Activated T-cell treated with anti-CD3 and anti-CD28 coated beads, Interleukin-2, amount 50 U/mL, for 24 hours (primary cell): ENCODE measurements at regions not wholly inside any gene's neighbourhood (a gene's known extent, or its start where the extent isn't known, plus 50 kb on each side); places are given as distances from the start of the nearest gene placed in this dataset.

Experiments
- DNase-seq: peaks from one replicate; pipeline ENCODE4 v3.0.0-alpha.2; 2020
- H3K27ac Mint-ChIP-seq: 2 replicates; pipeline ENCODE4 v1.8.0; 2020; ENCODE audit warnings: mild to moderate bottlenecking, mixed read lengths
- H3K27me3 Mint-ChIP-seq: 2 replicates; pipeline ENCODE4 v1.8.0; 2020; ENCODE audit warnings: mixed read lengths
- H3K36me3 Mint-ChIP-seq: 2 replicates; pipeline ENCODE4 v1.8.0; 2020; ENCODE audit warnings: low read depth, mixed read lengths
- H3K4me1 Mint-ChIP-seq: 2 replicates; pipeline ENCODE4 v1.8.0; 2020; ENCODE audit warnings: low read depth, mixed read lengths
- H3K4me3 Mint-ChIP-seq: 2 replicates; pipeline ENCODE4 v1.8.0; 2020; ENCODE audit warnings: mild to moderate bottlenecking, moderate library complexity, mixed read lengths
- H3K9me3 Mint-ChIP-seq: 2 replicates; pipeline ENCODE4 v1.8.0; 2020; ENCODE audit warnings: mixed read lengths

DNA sequence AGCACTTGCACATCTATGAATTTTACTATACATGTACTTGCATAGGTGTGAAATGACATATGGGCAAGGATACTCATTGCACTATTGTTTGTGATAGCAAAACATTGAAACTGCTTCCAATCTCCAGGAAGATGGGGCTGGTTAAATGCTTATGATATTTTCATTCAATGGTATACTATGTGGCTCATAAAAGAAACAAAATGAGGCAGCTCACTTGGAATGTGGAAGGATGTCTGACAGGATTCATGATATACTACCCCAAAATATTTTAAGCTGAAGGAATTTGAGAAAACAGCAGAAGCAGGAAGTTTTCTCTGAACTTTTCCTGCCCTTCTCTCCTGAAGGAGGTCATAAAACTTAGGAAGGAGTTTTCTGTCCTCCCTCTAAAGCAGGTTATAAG lies 99.6 kb upstream of the CAST start:
- Mint-ChIP-seq H3K4me1 (peaks cover 18% of the 10 kb centered on the region), H3K9me3 (no peaks in the 10 kb centered on the region), H3K27me3 (no peaks in the 10 kb centered on the region), H3K4me3 (no peak overlapping the region), H3K27ac (no peak overlapping the region), H3K36me3 (no peaks in the 10 kb centered on the region)
- no peak for DNase-seq

DNA sequence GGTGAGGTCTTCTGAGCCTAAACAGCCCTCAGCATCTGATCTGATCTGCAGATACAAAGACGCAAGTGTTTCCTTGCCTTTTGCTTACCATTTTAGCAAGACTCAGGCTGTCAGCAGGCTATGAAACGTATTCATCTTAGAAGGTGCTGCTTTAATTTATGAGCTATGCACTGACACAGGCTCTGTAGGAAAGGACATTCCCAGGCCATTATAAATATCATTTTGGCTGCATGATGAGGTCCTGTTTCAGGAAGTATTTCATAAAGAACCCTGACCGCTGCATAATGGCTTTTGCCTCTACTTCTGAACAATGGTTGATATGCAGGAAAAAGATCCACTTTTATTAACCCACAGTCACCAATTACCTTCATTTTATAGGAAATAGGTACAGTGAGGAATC lies 98.4 kb upstream of the CAST start:
- H3K27me3 Mint-ChIP-seq: peaks cover 3% of the 10 kb centered on the region
- no peaks in the 10 kb centered on the region for H3K9me3 Mint-ChIP-seq
- no peak overlapping the region for H3K27ac Mint-ChIP-seq
- H3K4me3 Mint-ChIP-seq: no peak overlapping the region
- no peak for DNase-seq
- H3K4me1 Mint-ChIP-seq: peaks cover 18% of the 10 kb centered on the region
- H3K36me3 Mint-ChIP-seq: no peaks in the 10 kb centered on the region

DNA sequence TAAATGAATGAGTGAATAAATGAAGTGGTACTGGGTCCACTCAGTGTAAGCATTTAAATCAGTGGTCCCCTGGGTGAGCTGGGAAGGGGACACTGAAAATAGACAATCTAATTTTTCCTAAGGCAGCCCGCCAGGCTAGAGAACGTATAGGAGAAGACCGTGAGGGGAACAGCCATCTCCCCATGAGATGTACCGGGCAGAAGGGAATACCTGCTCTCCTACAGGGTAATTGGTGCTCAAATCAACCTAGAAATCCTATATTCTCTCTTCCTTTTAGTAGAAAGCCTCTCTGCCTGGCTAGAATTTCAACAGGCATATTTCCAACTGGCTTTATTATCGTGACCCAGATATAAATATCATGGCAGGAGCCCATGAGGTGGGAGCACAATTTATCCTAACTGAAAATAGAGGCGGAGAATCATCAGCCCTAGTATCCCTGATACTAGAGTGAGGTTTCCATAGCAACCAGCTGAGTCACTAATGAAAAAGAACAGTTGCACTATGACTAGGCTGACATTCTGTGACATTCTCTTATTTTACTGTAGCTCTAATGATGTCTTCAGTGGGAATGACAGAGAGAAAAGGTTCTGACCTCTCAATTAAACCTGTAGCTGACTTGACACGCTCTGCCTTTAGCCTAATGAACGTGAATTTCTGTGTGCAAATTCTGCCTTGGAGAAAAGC lies 96.5 kb upstream of the CAST start:
- Mint-ChIP-seq H3K36me3 (no peaks in the 10 kb centered on the region), H3K4me1 (peaks cover 18% of the 10 kb centered on the region), H3K27ac (no peak overlapping the region), H3K9me3 (no peaks in the 10 kb centered on the region), H3K27me3 (peaks cover 3% of the 10 kb centered on the region), H3K4me3 (no peak overlapping the region)
- no peak for DNase-seq

DNA sequence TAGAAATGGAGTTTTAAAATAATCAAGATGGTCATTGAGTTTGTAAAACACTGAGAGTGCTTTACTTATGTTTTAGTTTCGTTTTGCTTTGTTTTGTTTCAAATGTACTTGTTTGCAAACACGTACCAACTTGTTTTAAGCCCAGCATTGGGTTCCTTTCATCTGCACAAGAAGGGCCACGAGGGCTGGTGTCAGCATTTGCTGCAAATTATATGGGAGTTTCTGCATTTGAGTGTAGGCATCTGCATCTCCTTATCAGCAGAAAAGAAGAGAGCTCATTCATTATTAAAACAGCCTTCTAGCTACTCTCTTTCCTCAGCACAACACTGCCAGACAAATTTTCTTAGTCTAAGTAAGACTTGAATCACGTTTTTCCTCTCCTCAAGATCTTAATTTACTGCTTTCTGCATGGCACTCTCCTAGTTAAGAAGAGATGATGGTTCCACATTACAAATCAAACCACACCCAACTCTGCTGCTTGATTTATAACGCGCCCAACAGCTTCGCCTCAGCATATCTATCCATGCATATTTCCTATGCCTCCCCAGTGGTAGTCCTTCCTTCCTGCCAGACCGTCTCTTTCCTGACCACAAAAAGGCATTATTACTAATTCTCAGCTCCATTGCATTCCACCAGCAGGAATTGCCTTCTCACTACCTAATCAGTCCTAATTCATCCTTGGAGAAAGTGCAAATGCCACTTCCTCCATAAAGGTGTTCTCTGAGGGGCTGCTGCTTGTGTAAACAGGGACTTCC lies 95.2 kb upstream of the CAST start:
- Mint-ChIP-seq H3K4me1 (peaks cover 18% of the 10 kb centered on the region), H3K27me3 (peaks cover 3% of the 10 kb centered on the region), H3K36me3 (no peaks in the 10 kb centered on the region), H3K27ac (no peak overlapping the region), H3K4me3 (no peak overlapping the region), H3K9me3 (no peaks in the 10 kb centered on the region)
- DNase-seq: no peak

DNA sequence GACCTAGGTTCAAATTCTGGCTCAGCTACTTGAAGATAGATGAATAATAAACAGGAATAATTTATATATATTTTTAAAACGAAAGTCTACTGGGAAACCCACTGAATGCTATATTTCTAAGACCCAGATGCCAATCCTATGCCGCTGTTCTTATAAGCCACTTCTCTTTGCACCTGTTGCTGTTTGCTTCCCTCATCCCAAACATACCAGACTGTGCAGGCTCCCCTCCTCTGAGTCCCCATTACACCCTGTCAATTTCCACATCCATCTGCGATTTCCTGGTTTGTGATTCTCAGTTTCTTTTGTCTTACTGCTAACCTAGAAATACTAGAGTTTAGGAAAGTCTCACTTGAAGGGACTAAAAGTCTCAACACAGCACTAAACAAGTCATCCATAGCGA lies 92.8 kb upstream of the CAST start:
- Mint-ChIP-seq H3K27ac (no peak overlapping the region), H3K36me3 (no peaks in the 10 kb centered on the region), H3K4me3 (no peak overlapping the region), H3K27me3 (peaks cover 3% of the 10 kb centered on the region), H3K4me1 (peaks cover 22% of the 10 kb centered on the region), H3K9me3 (no peaks in the 10 kb centered on the region)
- no peak for DNase-seq

DNA sequence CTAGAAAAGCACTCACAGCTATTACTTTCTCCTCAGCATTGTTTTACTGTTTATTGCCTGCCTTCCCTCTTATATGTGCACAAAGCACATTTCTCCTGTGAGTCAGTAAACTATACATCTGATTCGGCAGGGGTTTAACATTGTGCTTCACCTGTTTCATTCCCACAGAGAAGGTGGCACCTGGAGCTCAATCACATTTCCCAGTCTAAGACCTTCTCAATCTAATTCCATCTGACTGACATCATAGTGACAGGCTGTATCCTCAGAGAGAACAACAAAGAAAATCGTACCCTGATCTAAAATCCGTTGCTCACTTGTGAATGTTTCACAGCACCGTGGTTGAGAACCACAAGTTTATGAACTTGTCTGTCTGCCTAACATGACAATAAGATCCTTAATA lies 92.4 kb upstream of the CAST start:
- DNase-seq: no peak
- Mint-ChIP-seq H3K4me3 (no peak overlapping the region), H3K36me3 (no peaks in the 10 kb centered on the region), H3K9me3 (no peaks in the 10 kb centered on the region), H3K27ac (no peak overlapping the region), H3K27me3 (peaks cover 3% of the 10 kb centered on the region), H3K4me1 (peaks cover 22% of the 10 kb centered on the region)

DNA sequence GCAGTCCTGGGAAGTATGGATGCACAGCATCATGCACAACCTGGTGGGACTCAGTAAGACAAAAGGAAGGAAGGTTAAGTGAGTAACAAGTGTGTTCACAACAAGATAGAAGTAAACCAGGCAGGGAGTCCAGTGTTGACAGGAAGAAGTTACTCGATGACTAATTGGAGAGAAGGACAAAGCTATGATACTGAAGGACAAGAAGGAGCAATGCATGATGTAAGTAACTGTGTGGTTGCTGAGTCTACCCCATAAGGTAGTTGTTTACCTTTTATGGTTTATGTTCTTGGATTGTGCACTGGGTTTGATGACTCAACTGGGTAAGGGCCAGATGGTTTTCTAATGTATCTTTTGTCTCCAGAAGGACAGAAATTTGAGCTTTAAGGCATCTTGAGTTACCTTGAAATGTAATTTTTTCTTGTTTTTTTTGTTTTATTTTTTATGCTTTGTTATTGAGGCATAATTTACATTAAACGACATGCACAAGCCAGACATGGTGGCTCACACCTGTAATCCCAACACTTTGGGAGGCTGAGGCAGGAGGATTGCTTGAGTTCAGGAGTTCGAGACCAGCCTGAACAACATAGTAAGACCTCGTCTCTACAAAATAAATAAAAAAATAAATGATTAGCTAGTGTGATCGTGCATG lies 89.2 kb upstream of the CAST start:
- DNase-seq: no peak
- Mint-ChIP-seq H3K4me3 (no peak overlapping the region), H3K36me3 (no peaks in the 10 kb centered on the region), H3K4me1 (peaks cover 4% of the 10 kb centered on the region), H3K27ac (no peak overlapping the region), H3K9me3 (no peaks in the 10 kb centered on the region), H3K27me3 (peaks cover 3% of the 10 kb centered on the region)

DNA sequence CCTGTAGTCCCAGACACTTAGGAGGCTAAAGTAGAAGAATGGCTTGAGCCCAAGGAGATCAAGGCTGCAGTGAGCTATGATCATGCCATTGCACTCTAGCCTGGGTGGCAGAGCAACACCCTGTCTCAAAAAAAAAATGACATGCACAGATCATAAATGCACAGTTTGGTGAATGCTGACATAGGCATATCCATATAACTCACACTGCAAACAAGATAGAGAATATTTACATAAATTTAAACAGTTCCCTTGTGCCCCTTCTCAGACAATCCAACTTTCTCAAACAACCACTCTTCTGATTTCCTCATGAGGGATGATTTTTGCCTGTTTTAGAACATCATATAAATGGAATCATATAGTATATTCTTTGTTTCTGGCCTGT lies 88.7 kb upstream of the CAST start:
- peaks cover 4% of the 10 kb centered on the region for H3K4me1 Mint-ChIP-seq
- no peaks in the 10 kb centered on the region for H3K36me3 Mint-ChIP-seq
- H3K4me3 Mint-ChIP-seq: no peak overlapping the region
- no peak overlapping the region for H3K27ac Mint-ChIP-seq
- H3K9me3 Mint-ChIP-seq: no peaks in the 10 kb centered on the region
- no peak for DNase-seq
- peaks cover 3% of the 10 kb centered on the region for H3K27me3 Mint-ChIP-seq

DNA sequence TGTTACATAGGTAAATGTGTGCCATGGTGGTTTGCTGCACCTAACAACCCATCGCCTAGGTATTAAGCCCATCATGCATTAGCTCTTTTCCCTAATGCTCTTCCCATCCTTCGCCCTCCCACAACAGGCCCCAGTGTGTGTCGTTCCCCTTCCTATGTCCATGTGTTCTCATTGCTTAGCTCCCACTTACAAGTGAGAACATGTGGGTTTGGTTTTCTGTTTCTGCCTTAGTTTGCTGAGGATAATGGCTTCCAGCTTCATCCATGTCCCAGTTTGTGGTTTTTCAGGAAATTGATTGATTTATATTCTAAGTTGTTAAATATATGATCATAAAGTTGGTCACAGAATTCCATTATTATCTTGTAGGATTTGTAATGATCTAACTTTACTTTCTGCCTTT lies 85.3 kb upstream of the CAST start:
- no peaks in the 10 kb centered on the region for H3K27me3 Mint-ChIP-seq
- H3K36me3 Mint-ChIP-seq: no peaks in the 10 kb centered on the region
- H3K4me1 Mint-ChIP-seq: peaks cover 4% of the 10 kb centered on the region
- no peak for DNase-seq
- H3K27ac Mint-ChIP-seq: no peak overlapping the region
- no peaks in the 10 kb centered on the region for H3K9me3 Mint-ChIP-seq
- H3K4me3 Mint-ChIP-seq: no peak overlapping the region

DNA sequence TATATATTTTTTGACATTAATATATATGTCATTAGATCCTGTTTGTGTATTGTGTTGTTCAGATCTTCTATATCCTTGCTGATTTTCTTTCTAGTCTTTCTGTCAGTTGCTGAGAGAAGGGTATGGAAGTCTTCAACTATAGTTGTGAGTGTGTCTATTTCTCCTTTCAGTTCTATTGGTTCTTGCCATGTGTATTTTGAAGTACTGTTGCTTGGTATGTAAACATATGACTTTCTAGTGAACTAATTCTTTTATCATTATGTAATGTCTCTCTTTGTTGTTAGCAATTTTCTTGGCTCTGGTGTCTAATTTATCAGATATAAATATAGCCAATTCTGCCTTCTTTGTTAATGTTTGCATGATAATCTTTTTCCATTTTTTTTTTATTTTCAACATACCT lies 84.3 kb upstream of the CAST start:
- Mint-ChIP-seq H3K27me3 (peaks cover 2% of the 10 kb centered on the region), H3K27ac (no peak overlapping the region), H3K36me3 (no peaks in the 10 kb centered on the region), H3K4me3 (no peak overlapping the region), H3K4me1 (peaks cover under 1% of the 10 kb centered on the region), H3K9me3 (no peaks in the 10 kb centered on the region)
- no peak for DNase-seq

DNA sequence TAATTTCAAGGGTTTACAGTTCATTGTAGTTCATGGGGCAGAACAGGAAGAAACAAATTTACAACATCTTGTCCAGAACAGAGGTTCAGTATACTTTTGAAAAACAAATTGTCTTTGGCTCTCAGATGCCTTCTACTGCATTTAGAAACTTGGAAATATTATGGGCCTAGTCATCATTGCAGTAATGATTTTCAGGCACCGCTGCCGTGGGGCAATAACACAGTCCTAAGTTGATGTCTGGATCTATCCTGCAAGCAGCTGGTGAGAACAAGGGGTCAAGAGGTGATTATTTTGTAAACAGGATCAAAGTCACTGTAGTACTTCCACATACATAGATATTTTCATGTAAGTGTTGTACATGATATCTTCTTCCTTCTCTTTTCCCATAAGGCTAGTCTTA lies 82.5 kb upstream of the CAST start:
- H3K27me3 Mint-ChIP-seq: peaks cover 14% of the 10 kb centered on the region
- H3K36me3 Mint-ChIP-seq: no peaks in the 10 kb centered on the region
- no peak overlapping the region for H3K4me3 Mint-ChIP-seq
- peaks cover 5% of the 10 kb centered on the region for H3K4me1 Mint-ChIP-seq
- no peak for DNase-seq
- no peaks in the 10 kb centered on the region for H3K9me3 Mint-ChIP-seq
- H3K27ac Mint-ChIP-seq: no peak overlapping the region

DNA sequence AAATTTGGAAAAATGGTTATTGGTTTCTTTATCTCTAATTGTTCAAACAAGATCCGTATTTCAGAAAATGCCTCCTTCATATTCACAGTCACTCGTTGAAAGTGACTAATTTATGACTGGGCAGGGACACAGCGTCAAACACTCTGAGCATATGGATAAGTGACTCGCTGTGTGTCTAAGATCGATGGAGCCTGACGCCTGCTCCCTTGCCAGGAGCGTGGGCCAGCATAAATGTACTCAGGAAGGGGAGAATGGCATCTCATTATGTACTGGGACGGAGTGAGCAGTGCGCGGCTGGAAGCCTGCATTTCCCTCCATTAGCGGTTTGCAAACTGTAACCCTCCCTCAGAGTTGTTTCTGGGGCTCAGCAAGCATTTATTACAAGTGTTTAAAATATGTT lies 79.8 kb upstream of the CAST start:
- H3K27ac Mint-ChIP-seq: no peak overlapping the region
- no peak for DNase-seq
- peaks cover 24% of the 10 kb centered on the region for H3K27me3 Mint-ChIP-seq
- no peaks in the 10 kb centered on the region for H3K9me3 Mint-ChIP-seq
- H3K36me3 Mint-ChIP-seq: no peaks in the 10 kb centered on the region
- no peak overlapping the region for H3K4me3 Mint-ChIP-seq
- peaks cover 7% of the 10 kb centered on the region for H3K4me1 Mint-ChIP-seq

DNA sequence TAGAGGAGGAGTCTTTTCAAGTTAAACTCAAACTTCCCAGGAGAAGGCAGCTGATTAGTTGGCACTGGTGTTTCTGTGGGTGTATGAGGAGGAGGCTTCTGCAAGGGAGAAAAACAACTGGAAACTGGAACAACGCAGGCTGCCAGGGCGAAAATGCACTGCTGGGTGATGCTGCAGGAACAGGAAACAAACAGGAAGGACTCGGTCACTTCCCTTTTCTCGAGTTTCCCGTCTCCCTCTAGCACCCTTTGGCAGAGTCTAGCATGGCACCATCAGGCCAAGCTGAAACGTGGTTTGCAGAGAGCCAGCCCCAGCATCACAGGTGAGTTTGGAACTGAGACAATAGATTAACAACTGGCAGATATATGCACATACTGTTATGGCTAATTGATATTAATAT lies 77.5 kb upstream of the CAST start:
- no peak overlapping the region for H3K27ac Mint-ChIP-seq
- H3K4me1 Mint-ChIP-seq: peaks cover 7% of the 10 kb centered on the region
- H3K9me3 Mint-ChIP-seq: no peaks in the 10 kb centered on the region
- H3K36me3 Mint-ChIP-seq: no peaks in the 10 kb centered on the region
- no peak for DNase-seq
- peaks cover 25% of the 10 kb centered on the region for H3K27me3 Mint-ChIP-seq
- H3K4me3 Mint-ChIP-seq: no peak overlapping the region

DNA sequence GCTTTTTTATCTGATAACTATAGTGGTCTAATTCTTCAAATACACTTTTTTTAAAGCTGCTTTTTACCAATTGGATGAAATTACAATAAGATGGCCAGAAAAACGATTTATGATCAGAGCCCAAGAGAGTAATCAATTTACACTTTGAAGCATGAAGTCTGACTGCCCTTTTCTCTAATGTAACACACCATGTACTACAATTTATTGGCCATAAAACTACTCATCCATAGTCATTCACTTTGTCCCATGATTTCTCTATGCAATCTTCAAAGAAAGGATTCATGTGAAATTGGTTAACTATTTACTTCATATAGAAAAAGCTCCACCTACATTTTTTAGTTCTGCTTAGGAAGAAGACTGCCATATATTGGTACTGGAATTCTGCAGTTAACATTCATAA lies 73.6 kb upstream of the CAST start:
- Mint-ChIP-seq H3K4me3 (no peak overlapping the region), H3K4me1 (peaks cover 7% of the 10 kb centered on the region), H3K36me3 (no peaks in the 10 kb centered on the region), H3K27me3 (peaks cover 23% of the 10 kb centered on the region), H3K27ac (no peak overlapping the region), H3K9me3 (no peaks in the 10 kb centered on the region)
- no peak for DNase-seq

DNA sequence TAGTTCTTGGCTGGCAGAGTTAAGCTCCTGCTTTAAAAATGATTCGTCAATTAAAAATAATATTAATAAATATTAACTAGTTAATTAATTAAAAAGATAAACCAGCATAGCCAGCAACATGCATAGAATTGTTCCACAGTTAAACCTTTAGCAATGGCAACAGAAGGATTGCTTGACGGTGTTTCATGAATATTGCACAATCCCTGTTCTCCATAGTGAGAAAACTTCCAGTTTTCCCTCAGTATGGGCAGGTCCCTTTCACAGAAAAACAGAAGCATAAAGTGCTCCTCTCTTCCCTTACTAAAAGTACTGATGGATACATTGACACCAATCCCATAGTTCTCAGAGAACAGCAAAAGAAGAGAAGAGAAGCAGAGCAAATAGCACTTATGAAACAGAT lies 71.4 kb upstream of the CAST start:
- DNase-seq: no peak
- no peaks in the 10 kb centered on the region for H3K36me3 Mint-ChIP-seq
- H3K4me1 Mint-ChIP-seq: no peaks in the 10 kb centered on the region
- H3K27me3 Mint-ChIP-seq: peaks cover 4% of the 10 kb centered on the region
- H3K4me3 Mint-ChIP-seq: no peak overlapping the region
- no peaks in the 10 kb centered on the region for H3K9me3 Mint-ChIP-seq
- no peak overlapping the region for H3K27ac Mint-ChIP-seq
